Mammary epithelial cell (primary cell): ENCODE measurements at regions not wholly inside any gene's neighbourhood (a gene's known extent, or its start where the extent isn't known, plus 50 kb on each side); places are given as distances from the start of the nearest gene placed in this dataset.

Experiments
- CTCF ChIP-seq, 2 donors: IDR thresholded peaks in 1 of 2; conservative IDR thresholded peaks in 1 of 2; 2 replicates each; pipeline ENCODE4 v1.5.1; 2011 to 2012; ENCODE audit warnings: inconsistent platforms in 2 of 2, low read length in 2 of 2, mild to moderate bottlenecking in 2 of 2, control low read depth in 1 of 2, low read depth in 1 of 2; ENCODE audit not compliant: insufficient read depth in 1 of 2; ENCODE audit errors: extremely low read depth in 1 of 2
- EZH2 ChIP-seq: IDR thresholded peaks from 2 replicates; pipeline ENCODE4 v1.6.1; 2012; ENCODE audit warnings: low read length, inconsistent platforms, borderline replicate concordance

- TF ChIP-seq CTCF (conservative IDR thresholded peaks at IDR 0.05 in 1 of 2, IDR thresholded peaks at IDR 0.05 in 1 of 2; ENCODE audit: extremely low read depth in 1 of 2, insufficient read depth in 1 of 2, low read depth in 1 of 2, low read length in 2 of 2) (no peak), EZH2 (no peak)
Measured at GRCh38 chr3:67943546-67943945, 289.1 kb upstream of the SUCLG2 start.
